GM12873 (cell line): ENCODE measurements at regions not wholly inside any gene's neighbourhood (a gene's known extent, or its start where the extent isn't known, plus 50 kb on each side); places are given as distances from the start of the nearest gene placed in this dataset.

Experiments used
- TF ChIP-seq, protein P1 (sequence below): IDR thresholded peaks from 2 replicates; pipeline ENCODE4 v1.5.1; 2012; ENCODE audit warnings: low read depth, mild to moderate bottlenecking, moderate library complexity, low read length, control low read depth; ENCODE audit not compliant: insufficient read depth; ENCODE audit errors: missing control alignments

DNA sequence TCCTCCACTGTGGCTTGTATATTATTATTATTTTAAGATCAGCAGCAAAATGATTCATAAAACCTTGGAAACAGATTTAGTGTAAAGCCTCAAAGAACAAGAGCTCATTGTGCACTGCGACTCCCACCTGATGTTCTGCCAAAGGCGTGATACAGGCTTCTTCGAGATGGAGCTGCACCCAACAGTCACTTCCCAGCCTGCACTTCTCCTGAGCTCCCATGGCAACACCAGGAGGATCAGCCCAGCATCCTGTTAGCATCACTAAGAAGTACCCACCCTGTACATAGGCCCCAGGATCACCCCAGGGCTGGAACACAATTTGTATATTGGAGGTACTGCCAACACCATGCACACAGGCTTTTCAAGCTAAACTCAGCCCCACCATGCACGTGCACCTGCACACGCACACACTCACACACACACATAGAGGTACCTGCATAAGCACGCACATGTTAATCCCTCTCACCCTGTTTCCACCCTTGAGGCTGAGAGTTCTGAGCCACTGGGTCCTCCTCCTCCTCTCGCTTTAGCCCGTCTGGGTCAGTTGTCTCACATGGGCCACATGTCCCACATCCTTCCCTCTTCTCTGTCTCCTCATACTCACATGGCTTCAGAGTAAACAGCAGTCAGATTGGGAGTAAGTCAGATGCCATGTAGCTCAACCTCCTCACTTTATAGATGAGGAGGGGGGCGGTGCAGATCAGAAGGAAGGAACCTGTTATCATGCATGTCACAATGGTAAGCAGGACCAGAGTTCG lies 281.9 kb upstream of the POU3F1 start:
- TF ChIP-seq, protein P1, sequence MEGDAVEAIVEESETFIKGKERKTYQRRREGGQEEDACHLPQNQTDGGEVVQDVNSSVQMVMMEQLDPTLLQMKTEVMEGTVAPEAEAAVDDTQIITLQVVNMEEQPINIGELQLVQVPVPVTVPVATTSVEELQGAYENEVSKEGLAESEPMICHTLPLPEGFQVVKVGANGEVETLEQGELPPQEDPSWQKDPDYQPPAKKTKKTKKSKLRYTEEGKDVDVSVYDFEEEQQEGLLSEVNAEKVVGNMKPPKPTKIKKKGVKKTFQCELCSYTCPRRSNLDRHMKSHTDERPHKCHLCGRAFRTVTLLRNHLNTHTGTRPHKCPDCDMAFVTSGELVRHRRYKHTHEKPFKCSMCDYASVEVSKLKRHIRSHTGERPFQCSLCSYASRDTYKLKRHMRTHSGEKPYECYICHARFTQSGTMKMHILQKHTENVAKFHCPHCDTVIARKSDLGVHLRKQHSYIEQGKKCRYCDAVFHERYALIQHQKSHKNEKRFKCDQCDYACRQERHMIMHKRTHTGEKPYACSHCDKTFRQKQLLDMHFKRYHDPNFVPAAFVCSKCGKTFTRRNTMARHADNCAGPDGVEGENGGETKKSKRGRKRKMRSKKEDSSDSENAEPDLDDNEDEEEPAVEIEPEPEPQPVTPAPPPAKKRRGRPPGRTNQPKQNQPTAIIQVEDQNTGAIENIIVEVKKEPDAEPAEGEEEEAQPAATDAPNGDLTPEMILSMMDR: no peak

DNA sequence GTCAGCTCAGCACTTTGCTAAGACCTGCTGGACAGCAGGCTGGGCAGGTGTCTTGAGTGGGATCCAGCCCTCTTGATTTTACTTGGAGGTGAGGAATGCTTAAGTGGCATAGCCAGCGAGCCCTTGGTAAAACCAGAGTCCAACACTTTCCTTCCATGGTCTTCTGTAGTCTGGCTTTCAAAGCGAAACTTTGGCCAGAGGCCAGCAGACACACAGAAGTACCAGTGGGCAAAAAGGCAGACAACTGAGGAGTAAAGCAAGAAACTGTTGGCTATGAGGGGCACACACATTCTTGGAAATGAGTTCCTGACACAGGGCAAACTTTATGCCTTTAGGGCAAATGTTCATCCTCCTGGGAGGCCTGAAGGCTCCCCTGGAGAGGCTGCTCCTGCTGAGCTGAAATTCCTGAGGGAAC lies 281.0 kb upstream of the POU3F1 start:
- TF ChIP-seq, protein P1: no peak

DNA sequence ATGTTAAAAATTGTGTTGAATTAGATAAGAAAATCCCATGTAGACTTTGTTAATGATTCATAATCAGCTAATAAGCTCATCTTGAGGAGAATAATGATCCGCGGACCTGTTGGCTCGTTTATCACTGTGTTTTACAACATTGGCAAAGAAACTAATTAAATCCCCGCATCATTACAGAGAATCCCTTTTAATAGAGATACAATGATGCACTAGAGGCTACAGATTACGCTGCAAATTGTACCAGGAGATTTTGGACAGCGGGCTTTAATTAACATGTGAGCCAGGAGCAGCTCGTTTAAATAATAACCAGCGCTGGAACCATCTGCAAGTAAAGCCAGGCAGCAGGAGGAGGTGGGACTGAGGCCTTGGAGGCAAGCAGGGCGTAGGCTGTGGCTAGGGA lies 280.3 kb upstream of the POU3F1 start:
- TF ChIP-seq, protein P1: no peak

DNA sequence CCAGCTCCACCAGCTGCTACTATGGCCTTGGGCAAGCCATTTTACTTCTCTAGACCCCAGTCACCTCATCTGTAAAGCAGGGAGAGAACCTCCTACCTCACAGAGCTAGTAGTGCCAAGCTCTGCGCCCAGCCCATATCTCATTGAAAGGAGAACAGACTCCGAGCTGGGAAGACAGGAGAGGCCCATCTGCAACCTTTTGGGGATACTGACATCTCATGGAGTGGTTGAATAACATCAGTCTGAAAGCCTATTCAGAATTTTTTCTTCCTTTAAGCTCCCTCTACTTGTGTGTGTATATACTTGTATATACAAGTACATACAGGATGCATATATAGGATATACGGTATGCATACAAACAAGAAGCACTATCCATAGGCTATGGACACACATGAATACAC lies 279.5 kb upstream of the POU3F1 start:
- TF ChIP-seq, protein P1: no peak

DNA sequence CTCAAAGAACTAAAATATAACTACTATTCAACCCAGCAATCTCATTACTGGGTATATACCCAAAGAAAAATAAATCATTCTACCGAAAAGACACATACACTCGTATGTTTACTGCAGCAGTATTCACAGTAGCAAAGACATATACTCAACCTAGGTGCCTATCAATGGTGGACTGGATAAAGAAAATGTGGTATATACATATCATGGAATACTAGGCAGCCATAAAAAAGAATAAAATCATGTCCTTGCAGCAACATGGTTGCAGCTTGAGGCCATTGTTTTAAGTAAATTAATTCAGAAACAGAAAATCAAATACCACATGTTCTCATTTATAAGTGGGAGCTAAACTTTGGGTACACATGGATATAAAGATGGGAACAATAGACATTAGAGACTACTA lies 266.2 kb upstream of the POU3F1 start:
- TF ChIP-seq, protein P1: no peak

DNA sequence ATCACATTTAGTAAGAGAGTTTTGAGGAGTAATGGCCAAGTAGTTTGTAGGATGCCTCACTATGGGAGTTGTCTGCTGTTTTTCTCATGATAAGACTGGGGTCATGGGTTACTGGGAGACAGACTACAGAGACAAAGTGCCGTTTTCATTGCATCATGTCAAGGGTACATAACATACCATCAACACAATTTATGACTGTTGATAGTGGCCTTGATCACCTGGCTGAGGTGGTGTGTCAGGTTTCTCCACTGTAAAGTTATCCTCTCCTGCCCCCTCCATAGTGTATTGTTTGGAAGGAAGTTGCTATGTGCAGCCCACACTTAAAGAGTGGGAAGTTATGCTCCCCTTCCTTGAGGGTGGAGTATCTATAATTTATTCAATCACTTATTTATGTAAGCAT lies 263.5 kb upstream of the POU3F1 start:
- TF ChIP-seq, protein P1: no peak

DNA sequence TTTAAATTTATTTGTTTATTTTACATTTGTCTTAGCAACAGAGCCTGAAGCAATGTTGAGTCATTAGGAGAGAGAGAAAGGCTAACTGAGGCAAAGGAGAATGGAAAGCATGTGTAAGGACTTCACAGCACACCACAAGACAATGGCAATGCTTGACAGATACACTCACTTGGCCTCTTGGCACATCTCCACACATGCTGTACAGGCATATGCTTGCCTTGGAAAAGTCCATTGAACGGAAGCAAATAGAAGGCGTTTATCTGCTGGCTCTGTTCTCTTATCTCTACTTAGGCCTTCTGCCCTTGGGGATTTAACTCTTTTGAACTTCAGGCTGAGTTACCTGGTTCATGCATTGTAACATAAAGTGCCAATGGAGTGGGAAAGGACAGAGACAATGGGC lies 262.2 kb upstream of the POU3F1 start:
- TF ChIP-seq, protein P1: no peak
